ENCODE measurements at regions not wholly inside any gene's neighbourhood (a gene's known extent, or its start where the extent isn't known, plus 50 kb on each side); places are given as distances from the start of the nearest gene placed in this dataset.
"Not testable (repeated sequence)": the region's sequence is repeated elsewhere in the genome, so short reads cannot be mapped to it uniquely, and the experiment has no call there.

DNA sequence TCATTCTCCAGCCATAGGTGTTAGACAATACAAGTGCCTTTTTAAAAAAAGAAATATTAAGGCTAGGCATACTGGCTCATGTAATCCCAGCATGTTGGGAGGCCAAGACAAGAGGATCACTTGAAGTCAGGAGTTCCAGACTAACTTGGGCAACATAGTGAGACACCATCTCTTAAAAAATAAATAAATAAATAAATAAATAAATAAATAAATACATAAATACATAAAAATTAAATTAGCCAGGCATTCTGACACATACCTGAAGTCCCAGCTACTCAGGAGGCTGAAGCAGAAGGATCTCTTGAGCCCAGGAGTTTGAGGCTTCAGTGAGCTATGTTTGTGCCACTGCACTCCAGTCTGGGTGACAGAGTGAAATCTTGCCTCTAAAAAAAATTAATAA lies 85.8 kb upstream of the ATP1B1 start:
- no peak for DNase-seq

- DNase-seq: no peak
Measured at GRCh38 chr1:169022648-169023047, 83.8 kb upstream of the ATP1B1 start.

GRCh38 chr1:169024255-169024654 lies 82.2 kb upstream of the ATP1B1 start:
- no peak for DNase-seq

GRCh38 chr1:169024800-169025271 lies 81.7 kb upstream of the ATP1B1 start:
- no peak for DNase-seq

- no peak for DNase-seq
Measured at GRCh38 chr1:169025412-169025811, 81.1 kb upstream of the ATP1B1 start.

DNA sequence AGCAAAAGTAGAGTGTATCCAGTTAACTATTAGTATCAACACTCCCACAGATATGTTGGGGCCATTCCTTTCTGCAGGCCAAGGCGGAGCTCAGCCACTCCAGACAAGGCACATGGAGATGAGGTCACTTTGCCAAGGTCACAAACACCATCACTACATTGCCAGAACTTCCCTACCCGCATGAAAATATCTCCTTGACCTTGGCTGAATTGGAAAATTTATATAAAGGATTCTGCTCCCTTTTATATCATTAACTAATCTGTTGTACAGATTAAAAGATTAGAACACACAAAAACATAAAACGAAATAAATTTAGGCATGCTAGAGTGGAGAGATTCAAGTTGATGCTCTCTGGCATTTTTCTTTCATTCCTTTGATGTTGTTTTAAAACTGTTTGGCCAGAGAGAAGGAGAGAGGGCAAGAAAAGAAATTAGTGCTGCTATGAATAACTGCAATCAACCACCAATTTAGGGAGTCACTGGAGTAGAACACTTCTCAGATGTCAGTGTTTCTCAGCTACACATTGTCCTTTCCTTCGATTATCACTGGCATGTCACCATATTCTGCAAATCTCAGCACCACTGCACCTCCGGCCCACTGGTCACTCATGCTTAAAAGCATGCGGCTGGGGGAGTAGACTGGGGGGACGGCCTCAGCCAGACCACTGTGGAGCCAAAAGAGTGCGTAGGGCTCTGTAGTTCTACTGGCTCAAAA lies 78.7 kb upstream of the ATP1B1 start:
- no peak for DNase-seq

GRCh38 chr1:169031566-169032224 lies 74.8 kb upstream of the ATP1B1 start:
- DNase-seq: peak; percentile 52

GRCh38 chr1:169041366-169041765 lies 65.1 kb upstream of the ATP1B1 start:
- DNase-seq: no peak

GRCh38 chr1:169042377-169042776 lies 64.1 kb upstream of the ATP1B1 start:
- no peak for DNase-seq

DNA sequence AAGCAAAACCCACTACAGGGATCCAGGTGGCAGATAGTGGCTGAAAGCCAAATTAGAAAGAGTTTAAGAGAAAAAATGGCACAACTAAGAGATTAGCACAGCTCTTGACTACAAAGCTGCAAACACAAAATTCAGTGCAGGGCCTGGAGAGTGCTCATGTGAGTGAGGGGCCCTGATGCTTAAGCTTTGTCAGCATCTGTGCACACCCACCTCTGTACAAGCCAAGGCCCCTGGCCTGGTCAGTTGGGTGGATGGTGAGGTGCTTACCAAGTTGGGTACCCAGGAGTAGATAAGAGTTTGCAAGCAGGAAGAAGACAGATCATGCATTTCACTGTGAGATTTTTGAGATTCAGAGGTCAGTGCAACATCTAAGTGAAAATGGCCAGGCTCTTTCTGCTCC lies 62.7 kb upstream of the ATP1B1 start:
- DNase-seq: no peak

DNA sequence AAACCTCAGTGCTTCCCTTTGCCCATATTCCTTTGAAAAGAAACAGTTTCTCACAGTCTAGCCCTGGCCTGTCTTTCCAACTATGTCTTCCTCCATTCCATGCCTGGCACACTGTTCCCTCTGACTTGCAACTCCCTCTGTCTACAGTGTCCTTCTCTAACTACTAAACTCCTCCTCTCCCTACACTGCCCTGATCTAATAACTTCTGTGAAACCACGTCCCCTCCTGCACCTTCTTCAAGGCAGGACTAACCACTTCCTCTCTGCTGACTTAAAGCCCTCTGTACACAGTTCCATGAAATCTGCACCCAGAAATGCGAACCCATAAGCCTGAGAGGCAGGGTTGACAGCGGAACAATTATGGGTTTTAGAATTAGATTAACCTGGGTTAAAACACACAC lies 62.2 kb upstream of the ATP1B1 start:
- no peak for DNase-seq

- DNase-seq: no peak
Measured at GRCh38 chr1:169044971-169045370, 61.5 kb upstream of the ATP1B1 start.

GRCh38 chr1:169046671-169047070 lies 59.8 kb upstream of the ATP1B1 start:
- no peak for DNase-seq

DNA sequence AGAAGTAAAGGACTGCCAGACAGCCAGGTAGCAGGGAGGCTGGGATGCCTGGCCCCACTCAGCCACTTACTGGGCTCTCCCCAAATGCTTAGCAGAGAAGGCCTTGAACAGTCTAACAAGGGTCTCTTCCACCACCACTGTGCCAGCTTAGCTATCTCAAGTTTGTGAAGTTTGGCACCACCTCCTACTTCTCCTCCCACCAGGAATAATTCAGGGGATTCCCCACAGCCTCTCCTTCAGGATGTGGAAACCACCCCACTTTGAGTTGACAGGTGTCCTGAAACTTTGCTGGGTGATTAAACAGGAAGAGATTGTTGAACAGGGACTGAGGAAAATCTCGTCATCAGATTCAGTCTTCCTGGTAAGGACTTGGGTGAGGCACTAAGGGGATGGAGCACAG lies 59.4 kb upstream of the ATP1B1 start:
- no peak for DNase-seq

GRCh38 chr1:169048043-169048442 lies 58.4 kb upstream of the ATP1B1 start:
- no peak for DNase-seq

DNA sequence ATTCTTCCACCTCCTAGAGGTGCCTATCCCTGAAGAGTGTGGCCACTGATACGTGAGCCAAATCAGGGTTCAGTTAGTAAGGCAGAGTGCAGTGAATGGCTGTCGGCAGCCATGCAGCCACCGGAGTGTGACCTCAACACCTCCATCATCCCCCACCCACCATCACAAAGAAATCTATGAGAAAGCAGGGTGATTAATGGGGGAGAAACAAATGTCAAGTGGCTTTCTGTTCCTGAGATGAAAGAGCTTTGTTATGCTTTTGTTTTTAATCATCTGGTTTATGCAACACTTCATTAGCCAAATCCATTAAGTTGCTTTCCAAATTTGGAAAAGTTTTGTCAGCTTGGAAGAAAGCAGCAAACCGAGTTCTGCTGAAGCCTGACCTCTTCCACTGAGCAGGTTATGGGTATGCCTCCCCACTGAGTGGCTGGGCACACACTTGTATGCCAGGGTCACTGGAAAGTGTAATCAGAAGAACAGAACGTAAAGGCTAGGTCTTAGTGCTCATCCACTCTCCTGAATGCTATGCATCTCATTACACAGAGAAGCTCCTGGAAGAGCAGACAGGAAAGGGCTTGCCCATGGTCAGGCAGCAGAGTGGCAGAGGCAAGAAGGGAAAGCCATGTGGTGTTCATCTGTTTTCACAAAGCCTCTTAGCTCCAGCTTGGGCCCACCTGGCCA lies 57.1 kb upstream of the ATP1B1 start:
- no peak for DNase-seq

GRCh38 chr1:169051171-169051570 lies 55.3 kb upstream of the ATP1B1 start:
- no peak for DNase-seq

DNA sequence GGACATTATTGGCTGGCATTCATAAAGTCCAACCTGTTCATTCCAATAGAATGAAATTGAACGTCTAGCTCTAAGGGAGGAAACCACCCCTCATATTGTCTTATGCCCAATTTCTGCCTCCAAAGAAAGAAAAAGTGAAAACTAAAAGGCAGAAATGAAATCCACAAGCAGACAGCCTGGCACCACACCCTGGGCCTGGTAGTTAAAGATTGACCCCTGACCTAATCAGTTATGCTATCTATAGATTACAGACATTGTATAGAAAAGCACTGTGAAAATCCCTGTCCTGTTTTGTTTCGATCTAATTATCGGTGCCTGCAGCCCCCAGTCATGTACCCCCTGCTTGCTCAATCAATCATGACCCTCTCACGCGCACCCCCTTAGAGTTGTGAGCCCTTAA lies 54.3 kb upstream of the ATP1B1 start:
- DNase-seq: not testable (repeated sequence)

- no peak for DNase-seq
Measured at GRCh38 chr1:169052727-169053126, 53.8 kb upstream of the ATP1B1 start.

- no peak for DNase-seq
Measured at GRCh38 chr1:169053196-169053595, 53.3 kb upstream of the ATP1B1 start.
